ENCODE measurements at regions not wholly inside any gene's neighbourhood (a gene's known extent, or its start where the extent isn't known, plus 50 kb on each side); places are given as distances from the start of the nearest gene placed in this dataset.

GRCh38 chr3:89699771-89700170, 592.4 kb downstream of the EPHA3 start:
- Histone ChIP-seq H3K27ac (ENCODE audit: extremely low read length, insufficient read depth, low read length) (no peak overlapping the region), H3K27me3 (ENCODE audit: control insufficient read depth in 1 of 2, insufficient read depth in 2 of 2, low read length in 2 of 2) (no peaks in the 10 kb centered on the region), H3K4me2 (ENCODE audit: low read depth, low read length) (no peak overlapping the region), H3K4me3 (replicated peaks in 1 of 3; ENCODE audit: insufficient read depth in 1 of 3, low read depth in 2 of 3, low read length in 3 of 3) (no peak overlapping the region), H3K79me2 (ENCODE audit: insufficient read depth, low read length) (no peaks in the 10 kb centered on the region), H3K4me1 (ENCODE audit: insufficient read depth, low read length) (no peaks in the 10 kb centered on the region), H3K9me3 (ENCODE audit: low read length) (peaks cover 12% of the 10 kb centered on the region; the same call in 1 of the 2 replicates), H3K9ac (ENCODE audit: insufficient read depth, low read depth, low read length) (no peak overlapping the region), H3K36me3 (replicated peaks in 1 of 2; ENCODE audit: control insufficient read depth in 1 of 2, insufficient read depth in 2 of 2, low read length in 2 of 2) (no peaks in the 10 kb centered on the region), H2AFZ (ENCODE audit: low read length) (no peak overlapping the region), H4K20me1 (ENCODE audit: insufficient read depth, low read length) (no peaks in the 10 kb centered on the region)
- DNase-seq (ENCODE audit: low spot score), result no peak
- BruUV-seq (replicated peaks), result no TSS peak
- WGBS (ENCODE audit: low lambda C conversion rate), result 50% methylated on average over 1 of the region's 1 CpG
- in situ Hi-C loops (cut with HindIII; ENCODE audit: extremely low pct_ligation_motif_present, low pct_unique_long_range_greater_than_20kb) (no loop called here), intact Hi-C loops (cut with micrococcal nuclease; ENCODE audit: unreplicated experiment) (no loop called here)
- no peak for FAIRE-seq
- POLR2A ChIA-PET, result no interaction called here
- no peak for ATAC-seq
- CTCF ChIA-PET (ENCODE audit: low intra/inter-chr PET ratio, low total read pairs), result no interaction called here
- no peak for TF ChIP-seq ZNF160 (CRISPR knock-in tag; IDR thresholded peaks at IDR 0.05)
- no peak for TF ChIP-seq ZNF761 (CRISPR knock-in tag; conservative IDR thresholded peaks at IDR 0.05)
- no peak for TF ChIP-seq ETS1 (CRISPR knock-in tag; IDR thresholded peaks at IDR 0.05)
- TF ChIP-seq ELK4 (CRISPR knock-in tag; IDR thresholded peaks at IDR 0.05; ENCODE audit: borderline replicate concordance), result no peak
- TF ChIP-seq NFYB (CRISPR knock-in tag; IDR thresholded peaks at IDR 0.05), result no peak
- no peak for TF ChIP-seq CHD4 (IDR thresholded peaks at IDR 0.05; ENCODE audit: borderline replicate concordance, low read length)
- no peak for TF ChIP-seq ZNF570 (CRISPR knock-in tag; IDR thresholded peaks at IDR 0.05; ENCODE audit: borderline replicate concordance)
- TF ChIP-seq CBFB (CRISPR knock-in tag; IDR thresholded peaks at IDR 0.05), result no peak
- no peak for TF ChIP-seq THAP11 (CRISPR knock-in tag; IDR thresholded peaks at IDR 0.05)
- TF ChIP-seq SIX4 (CRISPR knock-in tag; IDR thresholded peaks at IDR 0.05), result no peak
- TF ChIP-seq ZBTB46 (CRISPR knock-in tag; IDR thresholded peaks at IDR 0.05; ENCODE audit: borderline replicate concordance), result no peak
- no peak for TF ChIP-seq ETV6 (CRISPR knock-in tag; conservative IDR thresholded peaks at IDR 0.05)
- TF ChIP-seq ZNF180 (CRISPR knock-in tag; IDR thresholded peaks at IDR 0.05; ENCODE audit: borderline replicate concordance, low read depth), result no peak
- no peak for TF ChIP-seq HMG20A (CRISPR knock-in tag; IDR thresholded peaks at IDR 0.05; ENCODE audit: borderline replicate concordance)
- no peak for TF ChIP-seq FOXO1 (CRISPR knock-in tag; IDR thresholded peaks at IDR 0.05)
- TF ChIP-seq JUN (CRISPR knock-in tag; IDR thresholded peaks at IDR 0.05), result no peak
- no peak for TF ChIP-seq ZNF530 (CRISPR knock-in tag; IDR thresholded peaks at IDR 0.05; ENCODE audit: low read depth)

All from HepG2 (cell line).